Keratinocyte (primary cell): ENCODE measurements at regions not wholly inside any gene's neighbourhood (a gene's known extent, or its start where the extent isn't known, plus 50 kb on each side); places are given as distances from the start of the nearest gene placed in this dataset.

Experiments
- DNase-seq: peaks from one replicate; pipeline ENCODE4 v3.0.0-alpha.2; 2011; ENCODE audit warnings: low read depth, missing footprints, low spot score
- FAIRE-seq: peaks from 2 replicates; lab custom pipeline; 2011; peaks lifted over from hg19 to GRCh38; lab: Jason Lieb, UNC
- H2AFZ ChIP-seq: 2 replicates; pipeline ENCODE4 v1.6.0; 2012; ENCODE audit warnings: low read length, control low read depth, inconsistent platforms; ENCODE audit not compliant: control insufficient read depth
- H3K27ac ChIP-seq: 2 replicates; pipeline ENCODE4 v1.5.1; 2011; ENCODE audit warnings: low read length; ENCODE audit not compliant: control insufficient read depth, insufficient read depth
- H3K27me3 ChIP-seq: 3 replicates; pipeline ENCODE4 v1.6.0; 2011; ENCODE audit warnings: low read length; ENCODE audit not compliant: control insufficient read depth, insufficient read depth; ENCODE audit errors: extremely low read depth
- H3K36me3 ChIP-seq, 2 experiments: 2 replicates in 1 of 2; 3 replicates in 1 of 2; pipeline ENCODE4 v1.5.1; 2011; ENCODE audit warnings: low read length in 2 of 2, mild to moderate bottlenecking in 1 of 2; ENCODE audit not compliant: control insufficient read depth in 2 of 2, insufficient read depth in 2 of 2; ENCODE audit errors: extremely low read depth in 1 of 2
- H3K4me1 ChIP-seq: 3 replicates; pipeline ENCODE4 v1.5.1; 2011; ENCODE audit warnings: low read length; ENCODE audit not compliant: control insufficient read depth, insufficient read depth; ENCODE audit errors: extremely low read depth
- H3K4me2 ChIP-seq: 3 replicates; pipeline ENCODE4 v1.6.0; 2011; ENCODE audit warnings: low read depth, low read length; ENCODE audit not compliant: control insufficient read depth, insufficient read depth; ENCODE audit errors: extremely low read depth
- H3K4me3 ChIP-seq, 3 experiments: fragments of 200-600 bp in 1 of 3; sonication (generic) in 1 of 3; 2 replicates in 2 of 3; 3 replicates in 1 of 3; pipeline ENCODE4 v1.5.1; 2011 to 2016; ENCODE audit warnings: low read length in 3 of 3, mild to moderate bottlenecking in 3 of 3, control low read depth in 2 of 3, inconsistent platforms in 1 of 3, low read depth in 1 of 3, mixed read lengths in 1 of 3, mixed run types in 1 of 3, moderate library complexity in 1 of 3; ENCODE audit not compliant: control insufficient read depth in 2 of 3, insufficient read depth in 2 of 3; ENCODE audit errors: extremely low read depth in 1 of 3
- H3K79me2 ChIP-seq: 2 replicates; pipeline ENCODE4 v1.6.0; 2012; ENCODE audit warnings: low read length; ENCODE audit not compliant: control insufficient read depth, insufficient read depth
- H3K9ac ChIP-seq: 3 replicates; pipeline ENCODE4 v1.6.0; 2011; ENCODE audit warnings: low read length; ENCODE audit not compliant: control insufficient read depth, insufficient read depth; ENCODE audit errors: extremely low read depth
- H3K9me1 ChIP-seq: 3 replicates; pipeline ENCODE4 v1.6.0; 2011; ENCODE audit warnings: low read length; ENCODE audit not compliant: control insufficient read depth, insufficient read depth; ENCODE audit errors: extremely low read depth
- H3K9me3 ChIP-seq: 2 replicates; pipeline ENCODE4 v1.5.1; 2012; ENCODE audit warnings: low read depth, low read length; ENCODE audit not compliant: control insufficient read depth
- H4K20me1 ChIP-seq: 3 replicates; pipeline ENCODE4 v1.6.0; 2011; ENCODE audit warnings: low read length; ENCODE audit not compliant: control insufficient read depth, insufficient read depth; ENCODE audit errors: extremely low read depth
- EZH2 ChIP-seq: IDR thresholded peaks from one replicate; pipeline ENCODE4 v1.6.1; 2012; ENCODE audit warnings: inconsistent platforms, mild to moderate bottlenecking, low read length, moderate library complexity
- dilution Hi-C: fragments of 300-500 bp; cut with MboI; formaldehyde crosslinking; loops from one replicate; pipeline ENCODE4 v1.7.0; 2020; ENCODE audit warnings: low sequenced_read_pairs; ENCODE audit not compliant: extremely low pct_ligation_motif_present
- TF ChIP-seq, protein P1 (sequence below), 3 experiments: IDR thresholded peaks in 1 of 3; conservative IDR thresholded peaks in 1 of 3; optimal IDR thresholded peaks in 1 of 3; 2 replicates in 2 of 3; 3 replicates in 1 of 3; pipeline versions ENCODE3 to v1.5.1; 2011; ENCODE audit warnings: low read length in 3 of 3, mild to moderate bottlenecking in 3 of 3, moderate library complexity in 2 of 3, control low read depth in 1 of 3, inconsistent platforms in 1 of 3; ENCODE audit not compliant: insufficient read depth in 2 of 3; ENCODE audit errors: extremely low read depth in 1 of 3

DNA sequence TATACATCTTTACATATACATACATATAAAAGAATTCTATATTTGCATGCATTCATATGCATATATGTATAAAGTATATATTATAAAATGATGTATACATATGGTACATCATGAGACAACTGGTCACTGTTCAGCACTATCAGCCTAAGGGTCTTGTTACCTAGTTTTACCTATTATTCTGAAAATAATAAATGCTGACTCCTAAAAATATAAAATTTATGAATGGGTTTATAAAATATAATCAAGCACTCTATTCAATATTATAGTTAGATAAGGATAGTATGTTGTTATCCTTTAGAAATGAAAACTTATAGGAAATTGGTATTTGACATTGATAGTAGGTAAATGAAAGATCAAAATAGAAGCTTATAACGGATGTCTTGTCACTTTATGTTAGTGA lies 324.2 kb downstream of the GBA3 start:
- Histone ChIP-seq H3K4me2 (no peak overlapping the region), H3K9me3 (no peaks in the 10 kb centered on the region), H2AFZ (no peak overlapping the region), H3K79me2 (no peaks in the 10 kb centered on the region), H4K20me1 (no peaks in the 10 kb centered on the region), H3K27ac (no peak overlapping the region), H3K27me3 (no peaks in the 10 kb centered on the region), H3K4me3 (no peak overlapping the region), H3K9me1 (no peaks in the 10 kb centered on the region), H3K4me1 (peaks cover 3% of the 10 kb centered on the region), H3K36me3 (no peaks in the 10 kb centered on the region), H3K9ac (no peak overlapping the region)
- dilution Hi-C loops: no loop called here
- TF ChIP-seq EZH2: no peak
- TF ChIP-seq, protein P1, sequence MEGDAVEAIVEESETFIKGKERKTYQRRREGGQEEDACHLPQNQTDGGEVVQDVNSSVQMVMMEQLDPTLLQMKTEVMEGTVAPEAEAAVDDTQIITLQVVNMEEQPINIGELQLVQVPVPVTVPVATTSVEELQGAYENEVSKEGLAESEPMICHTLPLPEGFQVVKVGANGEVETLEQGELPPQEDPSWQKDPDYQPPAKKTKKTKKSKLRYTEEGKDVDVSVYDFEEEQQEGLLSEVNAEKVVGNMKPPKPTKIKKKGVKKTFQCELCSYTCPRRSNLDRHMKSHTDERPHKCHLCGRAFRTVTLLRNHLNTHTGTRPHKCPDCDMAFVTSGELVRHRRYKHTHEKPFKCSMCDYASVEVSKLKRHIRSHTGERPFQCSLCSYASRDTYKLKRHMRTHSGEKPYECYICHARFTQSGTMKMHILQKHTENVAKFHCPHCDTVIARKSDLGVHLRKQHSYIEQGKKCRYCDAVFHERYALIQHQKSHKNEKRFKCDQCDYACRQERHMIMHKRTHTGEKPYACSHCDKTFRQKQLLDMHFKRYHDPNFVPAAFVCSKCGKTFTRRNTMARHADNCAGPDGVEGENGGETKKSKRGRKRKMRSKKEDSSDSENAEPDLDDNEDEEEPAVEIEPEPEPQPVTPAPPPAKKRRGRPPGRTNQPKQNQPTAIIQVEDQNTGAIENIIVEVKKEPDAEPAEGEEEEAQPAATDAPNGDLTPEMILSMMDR (optimal IDR thresholded peaks at IDR 0.05 in 1 of 3, IDR thresholded peaks at IDR 0.05 in 1 of 3, conservative IDR thresholded peaks at IDR 0.05 in 1 of 3; ENCODE audit: extremely low read depth in 1 of 3, insufficient read depth in 2 of 3, low read length in 3 of 3): no peak
- DNase-seq (no peak), FAIRE-seq (no peak)

DNA sequence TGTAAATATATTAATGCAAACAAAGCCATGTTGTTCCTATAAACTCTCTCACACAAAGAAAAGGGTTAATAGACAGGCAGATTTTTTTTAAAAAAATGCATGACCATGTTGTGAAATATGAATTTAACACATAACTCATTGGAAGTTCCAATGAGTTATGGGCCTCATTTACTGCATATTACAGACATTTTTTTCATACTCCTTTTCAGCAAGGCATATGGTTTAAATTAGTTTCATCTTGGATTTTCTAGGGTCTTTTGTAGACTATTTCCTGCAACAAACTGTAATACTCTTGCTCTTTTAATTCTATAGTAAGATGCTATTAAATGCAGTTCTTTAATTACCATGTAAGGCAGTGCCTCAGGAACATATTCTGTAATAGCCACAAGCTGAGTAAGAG lies 323.1 kb downstream of the GBA3 start:
- dilution Hi-C loops: no loop called here
- Histone ChIP-seq H3K4me2 (no peak overlapping the region), H3K9ac (no peak overlapping the region), H3K27me3 (no peaks in the 10 kb centered on the region), H3K27ac (no peak overlapping the region), H2AFZ (no peak overlapping the region), H3K4me3 (no peak overlapping the region), H4K20me1 (no peaks in the 10 kb centered on the region), H3K9me3 (no peaks in the 10 kb centered on the region), H3K9me1 (no peaks in the 10 kb centered on the region), H3K79me2 (no peaks in the 10 kb centered on the region), H3K36me3 (no peaks in the 10 kb centered on the region), H3K4me1 (no peaks in the 10 kb centered on the region)
- FAIRE-seq: no peak
- no peak for TF ChIP-seq EZH2
- TF ChIP-seq, protein P1 (optimal IDR thresholded peaks at IDR 0.05 in 1 of 3, IDR thresholded peaks at IDR 0.05 in 1 of 3, conservative IDR thresholded peaks at IDR 0.05 in 1 of 3; ENCODE audit: extremely low read depth in 1 of 3, insufficient read depth in 2 of 3, low read length in 3 of 3): no peak
- DNase-seq: no peak
